DMS153 treated with DMSO at 0.1 percent for 48 hours (cell line): ENCODE measurements at regions not wholly inside any gene's neighbourhood (a gene's known extent, or its start where the extent isn't known, plus 50 kb on each side); places are given as distances from the start of the nearest gene placed in this dataset.
"Not testable (repeated sequence)": the region's sequence is repeated elsewhere in the genome, so short reads cannot be mapped to it uniquely, and the experiment has no call there.

Experiments used
- DNase-seq: peaks from one replicate; lab custom pipeline; 2025; ENCODE audit not compliant: unreplicated experiment; lab: John Stamatoyannopoulos, UW

DNA sequence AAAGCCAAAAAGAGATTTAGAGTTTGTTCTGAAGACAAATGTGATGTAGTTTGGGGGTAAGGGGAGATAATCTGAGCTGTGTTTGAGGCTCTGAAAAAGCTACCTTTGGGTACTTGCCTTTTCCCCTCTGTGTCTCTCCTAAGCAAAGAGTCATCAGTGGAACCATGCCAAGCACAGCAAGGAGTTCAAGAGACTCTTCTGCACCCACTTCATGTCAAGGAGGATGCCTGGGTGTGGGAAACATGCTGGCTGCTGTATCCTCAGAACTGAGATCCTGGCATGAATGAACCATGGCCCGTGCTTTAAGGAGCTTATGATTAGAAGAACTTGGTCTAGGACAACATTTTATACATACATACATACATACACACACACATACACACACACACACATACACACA, 142.9 kb downstream of the NOC3L start:
- DNase-seq = no peak

GRCh38 chr10:94220717-94221116, 142.0 kb downstream of the NOC3L start:
- DNase-seq = no peak

DNA sequence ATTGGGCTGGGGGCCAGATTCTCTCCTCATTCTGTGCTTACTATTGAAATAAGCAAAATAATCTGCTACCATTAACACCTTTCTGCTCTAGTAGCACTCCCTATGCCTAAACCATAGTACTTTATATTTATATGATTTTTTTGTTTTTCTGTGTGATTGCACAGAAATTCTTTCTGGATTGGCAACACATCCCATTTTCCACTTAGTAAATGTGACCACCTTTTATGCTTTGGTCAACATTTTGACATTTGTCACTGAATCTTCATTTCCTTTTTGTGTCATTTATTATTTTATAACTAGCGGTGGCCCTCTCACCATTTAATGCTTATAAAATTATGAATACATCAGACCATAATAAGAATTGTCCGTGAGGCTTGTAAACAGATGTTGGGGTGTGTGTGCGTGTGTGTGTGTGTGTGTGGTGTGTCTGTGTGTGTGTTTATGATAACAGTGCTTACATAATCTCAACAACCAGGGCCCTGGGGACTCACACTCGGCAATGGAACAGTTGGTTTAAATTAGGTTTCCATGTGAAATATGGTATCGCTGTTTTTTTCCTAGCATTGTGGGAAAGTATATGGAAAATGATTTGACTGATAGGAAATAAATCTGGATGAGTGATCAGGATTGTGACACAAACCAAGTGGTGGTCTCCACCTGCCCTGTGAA, 138.9 kb downstream of the NOC3L start:
- DNase-seq = no peak

DNA sequence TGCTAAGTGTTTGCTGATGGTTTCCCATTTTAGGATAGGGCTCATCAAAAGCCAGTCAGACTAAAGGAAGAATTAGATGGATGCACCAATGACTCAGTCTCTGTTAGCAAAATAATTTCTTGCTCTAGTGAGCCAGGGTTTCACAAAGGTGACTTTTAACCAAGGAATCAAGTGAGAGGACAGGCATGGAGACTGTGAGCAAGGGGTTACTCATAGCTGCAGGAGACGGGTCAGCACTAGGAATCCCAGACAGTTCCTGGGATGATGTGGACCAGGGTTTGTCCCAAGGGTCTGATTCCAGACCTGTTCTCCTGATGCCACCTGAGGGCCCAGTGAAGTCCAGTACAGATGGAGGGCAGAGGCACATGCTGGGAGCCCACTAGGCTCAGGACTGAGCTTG, 138.1 kb downstream of the NOC3L start:
- DNase-seq = no peak

DNA sequence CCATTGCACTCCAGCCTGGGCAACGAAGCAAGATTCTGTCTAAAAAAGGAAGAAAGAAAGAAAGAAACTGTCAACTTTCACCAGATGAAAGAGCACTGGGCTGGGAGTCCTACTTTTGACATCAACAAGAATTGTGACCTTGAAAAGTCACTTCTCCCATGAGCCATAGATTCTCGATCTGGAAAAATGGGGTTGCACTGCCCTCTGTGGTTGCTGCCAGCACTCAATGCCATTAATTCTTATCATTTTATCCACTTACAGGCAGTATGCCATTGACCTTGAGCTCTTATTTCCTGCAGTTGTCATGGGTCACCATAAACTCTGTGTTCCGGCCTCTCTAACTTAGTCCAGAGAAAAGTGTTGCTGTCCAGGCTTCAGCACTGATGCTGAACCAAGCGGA, 137.2 kb downstream of the NOC3L start:
- DNase-seq = no peak

GRCh38 chr10:94230134-94230785, 132.5 kb downstream of the NOC3L start:
- no peak for DNase-seq

DNA sequence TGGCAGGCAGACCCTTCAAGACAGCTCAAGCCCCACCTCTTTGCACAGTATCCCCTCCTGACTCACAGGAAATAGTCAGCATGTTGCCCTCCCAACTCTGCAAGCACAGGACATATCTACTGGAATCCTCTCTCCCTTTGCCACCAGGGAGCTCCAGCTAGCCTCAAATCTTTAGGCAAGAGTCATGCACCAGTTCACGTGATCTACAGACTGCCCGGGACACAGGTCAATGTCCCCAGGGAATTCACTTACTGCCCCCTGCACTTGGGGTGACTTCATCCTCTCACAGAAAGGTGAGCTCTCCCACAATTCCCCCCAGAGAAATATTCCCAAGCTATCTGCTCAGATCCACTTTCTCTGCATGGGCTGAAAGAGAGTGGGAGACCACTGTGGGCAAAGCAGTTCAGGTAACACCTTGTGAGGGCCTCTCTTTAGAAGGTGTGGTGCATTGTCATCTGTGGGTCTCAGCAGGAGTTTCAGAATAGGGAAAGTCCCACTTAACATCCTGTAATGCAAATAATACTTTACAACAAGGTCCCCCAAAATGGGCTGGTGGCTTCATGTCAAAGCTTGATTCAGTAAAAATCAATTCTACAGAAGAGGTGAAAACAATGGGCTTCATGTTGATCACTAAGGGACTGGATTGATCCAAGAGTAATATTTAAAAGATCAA, 129.9 kb downstream of the NOC3L start:
- DNase-seq = no peak

DNA sequence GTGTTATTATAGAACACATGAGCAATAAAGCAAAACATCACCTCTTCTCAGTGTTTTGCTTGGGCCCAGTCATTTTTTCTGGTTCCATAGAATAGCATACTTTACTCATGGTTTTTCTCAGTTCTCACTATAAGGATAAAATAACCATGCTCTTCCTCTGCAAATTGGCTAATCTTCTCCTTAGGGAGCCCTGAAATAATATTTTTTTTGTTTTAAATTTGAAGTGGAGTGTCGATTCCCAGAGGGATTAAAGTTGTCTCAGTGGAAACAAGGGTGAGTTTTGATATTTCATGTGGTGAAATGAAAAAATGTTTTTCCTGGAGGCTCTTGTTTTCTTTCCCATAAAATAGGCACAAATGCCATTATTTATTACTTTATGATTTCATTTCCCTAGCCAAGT, 127.3 kb downstream of the NOC3L start:
- no peak for DNase-seq

DNA sequence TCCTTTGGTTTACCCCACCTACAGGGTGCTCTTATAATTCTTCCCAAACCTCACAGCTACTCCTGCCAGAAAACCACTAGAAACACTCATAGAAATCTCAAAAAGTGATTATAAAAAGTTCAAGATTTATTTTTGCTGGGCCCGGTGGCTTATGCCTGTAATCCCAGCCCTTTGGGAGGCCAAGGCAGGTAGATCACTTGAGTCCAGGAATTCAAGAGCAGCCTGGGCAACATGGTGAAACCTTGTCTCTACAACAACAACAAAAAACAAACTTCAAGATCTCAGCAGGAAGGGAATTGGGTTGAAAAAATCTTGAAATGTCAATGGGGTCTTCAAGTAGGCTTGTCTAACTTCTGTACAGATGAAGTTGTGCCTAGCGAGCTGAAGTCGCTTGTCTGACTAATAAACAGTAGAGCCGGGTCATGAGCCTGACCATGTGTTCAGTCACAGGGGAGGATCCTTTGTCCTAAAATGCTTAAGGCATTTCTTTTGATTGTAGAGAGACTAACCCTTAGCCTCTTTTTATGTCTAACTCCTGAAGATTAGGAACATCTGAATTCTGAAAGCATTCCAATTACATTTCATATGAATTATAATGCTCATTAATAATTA, 124.6 kb downstream of the NOC3L start:
- no peak for DNase-seq

- no peak for DNase-seq
Observed at GRCh38 chr10:94239696-94240095, 123.0 kb downstream of the NOC3L start.

DNA sequence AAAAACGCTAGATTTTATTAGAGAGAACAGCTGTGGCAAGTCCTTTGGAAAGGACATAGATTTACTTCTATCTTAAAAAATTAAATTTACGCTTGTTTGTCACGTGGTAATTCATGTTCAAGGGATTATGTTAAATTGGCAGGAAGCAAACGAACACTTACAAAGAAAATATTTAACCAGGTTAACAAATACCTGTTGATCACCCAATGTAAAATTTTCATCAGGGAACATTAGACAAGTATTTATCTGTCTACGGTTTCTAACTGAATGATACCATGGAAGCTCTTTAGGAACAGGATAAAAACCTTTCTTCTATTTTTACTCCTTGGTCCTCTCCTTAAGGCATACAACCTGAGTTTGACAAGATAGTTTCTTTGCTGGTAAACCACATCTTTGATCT, 122.2 kb downstream of the NOC3L start:
- DNase-seq = no peak

- DNase-seq = no peak
Observed at GRCh38 chr10:94240901-94241300, 121.8 kb downstream of the NOC3L start.

GRCh38 chr10:94251098-94251497, 111.6 kb downstream of the NOC3L start:
- DNase-seq = no peak

DNA sequence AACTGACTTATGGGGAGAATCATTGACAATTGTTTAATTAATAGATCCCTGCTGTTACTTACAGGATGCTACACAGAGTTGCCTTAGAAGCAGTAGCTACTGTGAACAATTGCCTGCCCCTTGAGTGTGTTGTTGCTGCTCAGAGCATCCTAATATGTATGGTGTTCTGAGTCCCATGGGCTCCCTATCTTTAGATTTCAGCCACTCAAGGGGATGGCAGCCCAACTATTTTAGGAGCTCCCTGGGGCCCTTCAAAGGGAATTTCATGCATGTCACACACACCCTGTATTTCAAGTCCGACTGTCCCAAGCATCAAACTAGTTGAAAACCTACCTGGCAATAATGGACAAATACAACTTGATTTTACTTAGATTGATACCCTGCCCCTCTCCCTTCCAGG, 111.2 kb downstream of the NOC3L start:
- no peak for DNase-seq

- DNase-seq = not testable (repeated sequence)
Observed at GRCh38 chr10:94257407-94257806, 105.3 kb downstream of the NOC3L start.

GRCh38 chr10:94260455-94260854, 102.3 kb downstream of the NOC3L start:
- DNase-seq = no peak

- no peak for DNase-seq
Observed at GRCh38 chr10:94264085-94264484, 98.7 kb downstream of the NOC3L start.

DNA sequence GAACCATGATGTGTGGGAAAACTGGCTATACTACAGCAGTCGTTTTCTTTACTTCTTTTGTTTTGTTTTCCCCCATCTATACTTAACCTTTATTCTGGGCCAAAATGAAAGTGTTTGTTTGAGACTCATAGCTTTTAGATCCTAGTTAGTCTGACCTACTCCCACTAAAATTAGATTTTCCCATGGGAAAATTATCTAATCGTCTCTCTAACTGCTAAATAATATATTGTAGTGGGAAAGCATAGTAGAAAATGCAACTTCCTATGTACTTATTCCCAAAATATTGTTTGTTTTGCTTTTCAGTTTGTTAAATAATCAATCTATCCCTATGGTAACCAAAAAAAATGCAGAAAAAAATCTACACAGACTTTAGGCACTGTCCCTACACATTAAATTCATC, 96.6 kb downstream of the NOC3L start:
- DNase-seq = no peak

GRCh38 chr10:94268652-94269051, 94.1 kb downstream of the NOC3L start:
- DNase-seq = no peak

DNA sequence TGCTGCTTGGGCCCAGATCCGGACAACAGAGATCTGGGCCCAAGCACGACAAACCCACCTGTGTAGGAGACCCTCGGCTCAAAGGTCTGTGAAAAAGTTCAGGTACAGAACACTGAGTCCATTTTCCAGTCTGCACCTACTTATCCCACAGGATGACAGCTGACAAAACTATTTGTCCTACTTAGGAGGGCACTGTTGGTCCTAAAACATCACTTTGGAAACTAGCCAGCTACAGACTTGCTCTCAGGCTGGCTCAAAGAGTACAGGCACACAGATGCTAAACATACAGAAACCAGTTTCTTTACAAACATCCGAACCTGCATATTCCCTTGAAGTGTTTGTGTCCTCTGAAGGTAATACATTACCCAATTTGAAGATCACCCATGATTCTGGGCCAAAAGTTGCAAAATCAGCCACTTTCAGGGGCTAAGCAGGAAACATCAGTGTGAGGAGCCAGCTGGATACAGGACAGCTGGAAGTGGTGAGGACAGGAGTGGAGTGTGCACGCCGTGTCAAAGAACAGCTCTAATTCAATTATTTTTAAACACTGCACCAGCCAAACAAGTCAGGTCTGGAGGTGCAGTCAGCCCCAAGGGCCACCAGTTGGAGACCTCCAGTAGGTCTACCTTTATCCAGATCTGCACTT, 88.5 kb downstream of the NOC3L start:
- DNase-seq = no peak

DNA sequence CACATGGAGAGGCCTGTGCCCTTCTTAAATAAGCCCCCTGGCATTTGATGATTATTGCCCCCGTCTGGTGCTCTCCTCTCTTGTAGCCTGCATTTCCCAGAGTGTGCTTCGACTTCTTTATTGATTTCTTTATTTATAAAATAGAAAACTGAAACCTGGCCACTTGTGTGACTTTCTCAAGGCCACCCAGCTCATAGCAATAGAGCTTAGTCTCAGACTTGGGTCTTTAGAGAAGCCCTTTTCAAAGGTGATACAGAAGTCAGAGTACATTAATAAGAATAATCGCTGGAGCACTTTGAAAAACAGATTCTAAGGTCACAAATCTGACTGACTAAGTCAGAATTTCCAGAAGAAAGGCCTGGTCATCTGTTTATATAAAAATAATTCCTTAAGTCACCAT, 86.6 kb downstream of the NOC3L start:
- DNase-seq = no peak

DNA sequence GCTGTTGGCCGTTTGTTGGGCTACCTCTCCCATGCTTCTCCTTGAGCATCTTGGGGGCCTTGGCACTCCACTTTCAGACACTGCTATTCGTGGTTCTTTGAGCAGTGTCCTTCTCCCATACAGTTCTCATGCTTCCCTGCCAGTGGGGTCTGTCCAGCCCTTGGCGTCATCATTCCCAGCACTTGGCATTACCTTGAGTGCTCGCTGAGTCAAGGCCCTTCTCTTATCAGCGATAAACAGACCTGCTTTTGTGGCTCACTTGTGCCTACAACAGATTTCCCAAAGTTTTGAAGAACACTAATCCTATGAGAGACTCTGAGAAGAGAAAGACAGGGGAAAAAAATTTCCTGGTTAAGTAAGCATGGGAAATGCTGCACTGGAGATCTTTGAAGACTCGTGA, 85.3 kb downstream of the NOC3L start:
- DNase-seq = no peak
